Iris pigment epithelial cell (primary cell): ENCODE measurements at regions not wholly inside any gene's neighbourhood (a gene's known extent, or its start where the extent isn't known, plus 50 kb on each side); places are given as distances from the start of the nearest gene placed in this dataset.
A peak's percentile ranks its signal among the peaks of the same experiment; 100 is the strongest.

Experiments used
- DNase-seq: peaks from one replicate; pipeline ENCODE4 v3.0.0-alpha.2; 2011; ENCODE audit warnings: low read depth

GRCh38 chr17:33778505-33779233 lies 476.4 kb upstream of the CCL2 start:
- no peak for DNase-seq

- DNase-seq, result peak; percentile 61
Measured at GRCh38 chr17:33779234-33779591, 475.9 kb upstream of the CCL2 start.

GRCh38 chr17:33785281-33785680 lies 469.8 kb upstream of the CCL2 start:
- no peak for DNase-seq

- no peak for DNase-seq
Measured at GRCh38 chr17:33786478-33786877, 468.6 kb upstream of the CCL2 start.

GRCh38 chr17:33789658-33790057 lies 465.4 kb upstream of the CCL2 start:
- DNase-seq, result no peak

GRCh38 chr17:33797181-33797580 lies 457.9 kb upstream of the CCL2 start:
- DNase-seq, result no peak

DNA sequence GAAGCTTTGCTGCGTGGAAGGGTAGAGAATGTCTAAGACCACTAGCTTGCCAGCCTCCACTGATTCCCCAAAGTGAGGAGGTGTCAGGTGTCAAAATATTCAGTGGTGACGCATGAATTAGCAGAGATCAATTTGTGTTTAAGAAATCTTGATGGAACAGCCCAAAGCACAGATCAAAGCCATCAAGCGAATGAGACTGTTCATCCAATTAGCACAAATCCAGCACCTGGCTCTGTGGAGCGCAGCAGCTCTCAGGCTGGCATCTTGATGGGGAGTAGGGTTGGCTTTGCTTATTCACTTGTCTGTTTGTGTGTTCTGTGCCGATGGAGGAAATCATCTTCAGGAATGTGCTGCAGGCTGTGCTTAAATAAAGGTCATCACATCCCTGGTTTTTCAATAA lies 456.8 kb upstream of the CCL2 start:
- DNase-seq, result no peak

DNA sequence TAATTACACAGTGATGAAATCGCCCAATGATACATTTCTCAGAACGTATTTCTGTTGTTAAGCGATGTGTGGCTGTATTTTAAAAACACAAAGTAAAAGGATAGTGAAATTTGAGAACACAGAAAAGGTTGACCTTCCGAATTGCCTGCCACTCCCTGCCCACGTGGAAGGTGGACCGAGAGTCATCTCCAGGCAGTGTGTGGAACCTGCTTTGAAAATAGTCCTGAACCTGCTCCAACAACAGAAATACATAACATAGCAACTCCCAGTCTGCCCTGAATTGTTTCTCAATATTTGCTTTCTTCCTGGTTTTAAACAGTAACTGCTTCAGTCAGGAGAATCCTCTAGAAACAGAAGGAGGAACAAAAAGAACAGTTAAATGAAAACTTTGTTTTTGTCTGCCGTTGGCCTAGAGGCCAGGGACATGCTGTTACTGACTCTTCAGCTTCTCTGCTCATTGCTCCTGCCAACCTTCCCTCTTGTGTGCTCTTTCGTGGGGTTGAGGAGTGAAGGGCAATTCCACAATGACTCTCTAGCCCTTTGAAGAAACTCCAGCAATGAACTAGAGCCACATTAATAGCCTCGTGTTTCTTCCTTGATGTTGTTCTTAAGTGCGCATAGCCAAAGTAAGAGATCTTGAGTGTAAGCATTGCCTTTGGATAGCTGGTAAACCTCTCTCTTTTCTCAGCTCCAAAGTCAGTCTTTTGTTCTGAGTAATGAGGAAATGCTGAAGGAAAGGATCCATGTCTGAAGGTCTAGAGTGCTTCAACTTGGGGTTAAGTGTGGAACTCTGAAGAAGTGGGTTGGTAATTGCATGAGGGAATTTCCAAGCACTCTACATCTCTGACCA lies 452.5 kb upstream of the CCL2 start:
- DNase-seq, result no peak

DNA sequence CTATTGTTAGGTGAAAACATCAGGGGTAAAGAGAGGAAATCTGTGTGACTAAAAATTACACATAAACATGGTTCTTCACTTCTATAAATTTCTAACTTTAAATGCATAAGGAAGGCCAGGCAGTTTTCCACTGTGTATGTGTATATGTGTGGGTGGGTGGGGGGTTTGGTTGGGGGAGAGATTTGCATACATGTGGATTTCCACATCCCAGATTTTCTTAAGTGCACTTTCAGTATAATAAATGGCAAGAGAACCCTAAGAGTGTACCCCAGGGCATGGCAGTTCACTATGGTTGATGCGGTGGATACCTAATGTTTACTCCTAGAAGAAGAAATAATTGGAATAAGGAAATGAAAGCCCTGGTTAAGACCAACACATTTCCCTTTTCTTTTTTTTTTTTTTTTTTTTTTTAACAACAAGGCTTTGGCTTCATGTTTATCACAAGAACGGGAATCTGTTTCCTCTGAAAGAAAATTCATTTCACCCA lies 451.8 kb upstream of the CCL2 start:
- no peak for DNase-seq

- no peak for DNase-seq
Measured at GRCh38 chr17:33803686-33804085, 451.4 kb upstream of the CCL2 start.

- no peak for DNase-seq
Measured at GRCh38 chr17:33804401-33804800, 450.7 kb upstream of the CCL2 start.

- DNase-seq, result no peak
Measured at GRCh38 chr17:33806631-33807030, 448.5 kb upstream of the CCL2 start.

GRCh38 chr17:33809748-33810147 lies 445.3 kb upstream of the CCL2 start:
- DNase-seq, result no peak

DNA sequence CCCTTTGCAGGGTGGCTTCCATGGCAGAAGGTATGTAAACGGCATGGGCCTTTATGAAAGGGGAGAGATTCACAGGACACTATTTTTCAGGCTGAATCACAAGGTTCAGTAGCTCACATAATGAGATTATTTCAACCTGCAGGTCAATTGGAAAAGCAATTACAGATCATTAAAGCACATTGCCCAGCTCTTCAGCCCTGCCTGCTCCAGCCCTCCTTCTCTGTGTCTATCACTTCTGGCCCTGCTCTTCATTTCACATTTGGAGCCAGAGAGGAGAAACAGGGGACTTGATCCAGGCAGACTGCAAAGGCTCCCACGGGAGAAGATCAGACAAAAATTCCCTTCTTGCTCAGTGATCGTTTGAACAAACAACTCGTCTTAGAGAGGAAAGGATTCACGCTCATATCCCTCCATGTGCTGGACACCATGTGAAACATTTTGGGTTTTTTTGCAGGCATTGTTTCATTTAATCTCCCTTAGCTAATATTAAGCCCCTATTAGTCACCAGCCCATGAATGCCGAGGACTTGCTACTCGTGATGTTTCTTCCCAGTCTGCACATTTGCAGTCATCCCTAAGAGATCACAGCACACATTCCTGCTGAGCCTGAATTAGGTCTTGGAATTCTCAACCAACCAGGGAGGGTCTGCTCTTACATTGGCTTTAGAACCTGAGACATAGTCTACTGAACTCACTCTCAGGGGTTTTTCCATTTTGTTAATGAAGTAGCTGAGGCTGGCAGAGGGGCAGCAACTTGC lies 443.9 kb upstream of the CCL2 start:
- DNase-seq, result no peak

DNA sequence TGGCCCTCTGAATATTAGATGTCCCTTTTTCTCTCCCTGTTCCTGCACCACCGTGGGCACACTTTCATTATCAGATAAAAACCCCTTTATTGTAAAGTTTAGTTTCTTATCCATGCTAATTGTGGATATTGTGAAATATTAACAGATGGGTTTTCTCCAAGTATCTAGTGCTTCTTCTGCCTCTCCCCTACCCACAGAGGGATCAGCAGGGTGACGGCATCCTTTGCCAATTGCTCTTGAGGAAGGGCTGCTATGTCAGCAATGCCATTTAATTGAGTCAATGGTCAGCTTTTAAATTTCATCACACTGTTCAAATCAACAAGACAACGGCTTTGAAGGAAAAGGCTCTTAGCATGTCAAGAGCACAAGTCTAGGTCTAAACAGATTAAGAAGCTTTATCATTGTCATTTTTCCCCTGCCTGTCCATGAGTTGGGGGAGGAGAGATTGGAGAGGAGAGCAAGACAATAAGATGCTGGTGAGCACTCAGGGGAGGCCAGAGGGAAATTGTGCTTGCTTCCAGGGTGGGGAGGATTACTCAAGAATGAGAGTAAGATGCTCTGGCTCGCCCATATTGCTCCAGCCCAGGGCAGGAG lies 443.0 kb upstream of the CCL2 start:
- DNase-seq, result no peak

DNA sequence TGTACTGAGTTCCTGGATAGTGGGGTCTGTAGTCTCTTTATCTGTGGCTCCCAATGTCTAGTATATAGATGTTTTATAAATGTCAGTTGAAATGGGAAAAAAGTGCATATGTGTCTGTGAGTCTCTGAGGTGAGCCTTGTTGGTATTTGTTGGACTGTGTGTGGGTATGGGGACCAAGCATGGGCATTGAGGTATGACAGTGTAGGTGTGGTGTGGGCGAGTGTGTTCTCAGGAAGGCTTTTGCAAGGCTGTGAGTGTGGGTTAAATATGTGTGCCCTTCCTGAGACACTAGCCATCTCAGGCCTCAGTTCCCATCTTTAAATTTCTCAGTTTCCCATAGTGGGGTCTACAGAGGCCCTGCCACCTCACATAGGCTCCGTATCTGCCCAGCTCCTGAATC lies 440.2 kb upstream of the CCL2 start:
- no peak for DNase-seq

GRCh38 chr17:33816036-33816435 lies 439.0 kb upstream of the CCL2 start:
- DNase-seq, result no peak

DNA sequence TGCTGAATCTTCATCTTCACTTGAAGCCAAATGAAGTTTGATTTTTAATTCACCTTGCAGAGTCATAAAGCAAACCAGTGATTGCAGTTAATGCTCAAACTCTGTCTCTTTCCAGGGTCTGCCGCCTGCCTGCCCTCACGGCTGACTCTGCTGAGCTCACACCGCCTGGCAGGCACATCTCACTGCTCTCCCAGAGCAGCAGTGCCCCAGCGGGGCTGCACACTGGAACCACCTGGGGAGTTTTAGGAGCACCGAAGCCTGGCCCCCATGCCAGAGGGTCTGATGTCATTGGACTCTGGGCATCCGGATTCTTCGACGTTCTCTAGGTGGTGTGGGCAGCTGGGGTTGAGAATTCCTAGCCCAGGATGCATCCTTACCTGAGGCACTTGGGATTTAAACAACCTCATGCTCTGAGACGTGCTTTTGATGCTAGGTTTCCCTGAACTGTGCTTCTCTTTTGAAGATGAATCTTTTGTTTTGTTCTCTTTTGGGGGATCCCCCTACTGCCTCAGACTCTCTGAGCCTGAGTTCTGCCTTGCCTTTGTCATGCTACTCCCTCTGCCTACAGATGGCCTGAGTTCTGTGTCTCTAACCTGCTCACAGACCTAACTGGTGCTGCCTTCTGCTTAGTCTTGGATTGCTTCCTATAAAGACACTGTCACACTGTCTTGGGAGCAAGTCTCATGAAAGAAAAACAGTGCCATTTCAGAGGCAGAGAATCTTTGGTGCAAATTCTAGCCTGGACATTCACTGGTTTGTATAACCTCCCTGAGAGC lies 438.1 kb upstream of the CCL2 start:
- no peak for DNase-seq

DNA sequence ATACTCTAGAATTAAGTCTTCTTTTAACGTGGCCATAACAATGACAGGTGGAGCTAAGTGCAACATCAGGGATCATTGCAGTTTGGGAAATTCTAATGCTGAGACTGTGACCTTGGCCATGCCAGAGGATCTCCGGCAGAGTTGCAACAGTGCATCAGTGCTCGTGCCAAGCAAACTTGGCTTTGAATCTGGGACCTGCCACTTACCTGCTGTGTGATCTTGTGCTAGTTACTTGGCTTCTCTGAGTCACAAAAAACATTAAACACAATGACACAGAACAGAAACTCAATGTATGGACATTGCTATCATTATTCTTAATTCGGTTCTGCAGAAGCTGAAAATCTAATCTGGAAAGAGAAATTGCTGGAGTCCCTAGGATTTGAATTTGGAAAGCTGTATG lies 435.5 kb upstream of the CCL2 start:
- no peak for DNase-seq

GRCh38 chr17:33832262-33832661 lies 422.8 kb upstream of the CCL2 start:
- no peak for DNase-seq

DNA sequence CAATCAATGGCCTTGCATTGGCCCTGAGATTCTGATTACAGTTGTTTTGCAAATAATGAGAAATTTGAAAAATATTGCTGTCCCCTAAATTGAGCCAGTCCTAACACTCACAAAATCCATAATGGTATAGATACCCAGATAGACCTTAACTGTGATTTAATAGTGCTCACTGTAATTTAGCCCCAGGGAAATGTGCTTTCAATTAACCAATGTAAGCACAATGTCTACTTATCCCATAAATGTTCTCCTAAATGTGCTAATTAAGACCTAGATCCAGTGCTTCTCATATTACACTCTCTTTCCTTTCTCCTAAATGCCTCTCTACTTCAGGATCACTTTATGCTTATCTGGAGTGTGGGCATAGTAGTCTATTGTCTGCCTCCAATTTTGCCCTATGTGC lies 417.8 kb upstream of the CCL2 start:
- no peak for DNase-seq

DNA sequence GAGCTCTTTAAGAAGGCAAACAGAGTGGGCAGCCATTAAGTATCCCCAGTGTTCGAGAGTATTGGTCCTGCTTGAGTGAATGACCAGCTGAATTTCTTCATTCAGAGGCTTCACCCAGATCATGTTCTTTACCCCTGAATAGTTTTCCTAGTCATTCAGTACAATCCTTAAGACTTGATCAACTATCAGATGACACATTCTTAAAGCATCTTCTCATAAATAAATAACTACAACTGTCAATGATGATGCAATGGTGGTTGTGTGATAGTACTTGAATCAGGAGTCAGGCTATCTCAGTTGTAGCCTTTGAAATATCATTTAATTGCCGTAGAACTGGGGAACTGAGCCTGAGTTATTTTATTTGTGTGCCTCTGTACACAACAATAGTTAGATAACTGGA lies 416.8 kb upstream of the CCL2 start:
- peak; percentile 4 for DNase-seq
